NT2/D1 (cell line): ENCODE measurements at regions not wholly inside any gene's neighbourhood (a gene's known extent, or its start where the extent isn't known, plus 50 kb on each side); places are given as distances from the start of the nearest gene placed in this dataset.

ENCODE experiments used
- DNase-seq: peaks from one replicate; pipeline ENCODE4 v3.0.0-alpha.2; 2011; ENCODE audit warnings: low read depth, low spot score
- H3K27me3 ChIP-seq: 2 replicates; pipeline ENCODE4 v1.6.0; 2011; ENCODE audit warnings: mild to moderate bottlenecking; ENCODE audit not compliant: insufficient read length, insufficient read depth
- H3K36me3 ChIP-seq: 2 replicates; pipeline ENCODE4 v1.6.1; 2011; ENCODE audit warnings: mild to moderate bottlenecking, low read length, mixed read lengths; ENCODE audit not compliant: insufficient read depth, insufficient read length
- H3K4me1 ChIP-seq: 2 replicates; pipeline ENCODE4 v1.5.1; 2011; ENCODE audit not compliant: insufficient read depth, insufficient read length
- H3K4me3 ChIP-seq: 2 replicates; pipeline ENCODE4 v1.5.1; 2011; ENCODE audit warnings: low read depth; ENCODE audit not compliant: insufficient read length
- H3K9ac ChIP-seq: 2 replicates; pipeline ENCODE4 v1.6.0; 2011; ENCODE audit warnings: low read depth; ENCODE audit not compliant: insufficient read length
- H3K9me3 ChIP-seq: 2 replicates; pipeline ENCODE4 v1.5.1; 2011; ENCODE audit warnings: mild to moderate bottlenecking, low read length; ENCODE audit not compliant: insufficient read depth
- SUZ12 ChIP-seq: IDR thresholded peaks from 2 replicates; pipeline ENCODE4 v1.6.1; 2011; ENCODE audit not compliant: insufficient read length, insufficient read depth; ENCODE audit errors: extremely low read depth
- YY1 ChIP-seq: IDR thresholded peaks from 2 replicates; pipeline ENCODE4 v1.6.1; 2011; ENCODE audit not compliant: insufficient read length, insufficient read depth
- ZNF274 ChIP-seq: IDR thresholded peaks from 2 replicates; pipeline ENCODE4 v1.6.1; 2011; ENCODE audit warnings: mild to moderate bottlenecking, low read depth, low read length

DNA sequence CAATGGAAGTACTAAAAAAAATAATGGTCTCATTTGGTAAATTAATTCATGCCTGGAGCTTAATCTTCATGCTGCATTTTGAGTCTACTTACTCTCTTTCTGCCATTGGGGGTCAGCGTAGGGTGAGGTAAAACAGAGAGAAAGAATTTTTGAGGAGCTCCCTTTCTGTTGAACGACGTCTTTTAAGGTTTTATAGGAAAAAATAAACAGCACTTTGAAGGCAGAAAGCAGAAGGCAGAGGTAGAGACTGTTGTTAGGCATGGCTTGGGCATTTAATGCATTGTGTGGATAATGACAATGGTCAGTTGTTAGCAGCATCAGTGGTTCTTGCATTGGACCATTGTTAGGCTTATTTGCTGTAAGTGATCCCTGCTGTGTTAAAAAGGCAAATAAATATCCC, 557.2 kb upstream of the STXBP6 start:
- DNase-seq: no peak

DNA sequence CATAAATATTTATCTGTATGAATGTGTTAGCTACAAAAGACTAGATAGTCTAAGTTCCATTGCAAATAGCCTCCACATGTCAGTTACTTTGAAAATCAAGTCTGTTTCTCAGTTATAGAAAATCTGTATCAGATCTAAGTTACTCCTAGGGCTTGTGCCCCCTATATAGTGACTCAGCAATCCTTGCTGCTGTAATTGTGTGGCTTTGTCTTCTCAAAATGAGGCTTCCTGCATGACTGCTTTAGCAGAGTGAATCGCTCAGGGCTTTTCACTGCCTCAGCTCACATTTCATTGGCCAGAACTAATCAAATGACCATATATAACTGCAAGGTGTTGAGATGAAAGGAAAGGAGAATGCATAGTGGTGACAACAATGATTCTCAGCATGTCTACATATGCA, 552.2 kb upstream of the STXBP6 start:
- no peak for DNase-seq
- Histone ChIP-seq H3K9ac (no peak overlapping the region), H3K4me1 (no peaks in the 10 kb centered on the region), H3K9me3 (peaks cover 19% of the 10 kb centered on the region; the same call in 1 of the 2 replicates), H3K36me3 (no peaks in the 10 kb centered on the region), H3K4me3 (no peak overlapping the region), H3K27me3 (no peaks in the 10 kb centered on the region)
- TF ChIP-seq SUZ12: no peak
- no peak for TF ChIP-seq ZNF274
- TF ChIP-seq YY1: no peak

More for the DNA sequence above, 557.2 kb upstream of the STXBP6 start:
- H3K27me3 ChIP-seq: no peaks in the 10 kb centered on the region
- no peak for TF ChIP-seq YY1
- no peak for TF ChIP-seq SUZ12
- no peak for TF ChIP-seq ZNF274
- H3K36me3 ChIP-seq: no peaks in the 10 kb centered on the region
- H3K9me3 ChIP-seq: 0 out of 2 replicates have a peak, but pooled peaks cover 9% of the 10 kb centered on the region
- H3K4me1 ChIP-seq: no peaks in the 10 kb centered on the region
- no peak overlapping the region for H3K9ac ChIP-seq
- H3K4me3 ChIP-seq: no peak overlapping the region

- H3K36me3 ChIP-seq: no peaks in the 10 kb centered on the region
- H3K9me3 ChIP-seq: no peaks in the 10 kb centered on the region
- DNase-seq: no peak
- TF ChIP-seq SUZ12 (no peak), YY1 (no peak), ZNF274 (no peak)
- no peak overlapping the region for H3K4me3 ChIP-seq
- no peaks in the 10 kb centered on the region for H3K4me1 ChIP-seq
- no peaks in the 10 kb centered on the region for H3K27me3 ChIP-seq
- no peak overlapping the region for H3K9ac ChIP-seq
Measured at GRCh38 chr14:25588751-25589150, 538.8 kb upstream of the STXBP6 start.

- no peaks in the 10 kb centered on the region for H3K9me3 ChIP-seq
- H3K4me1 ChIP-seq: no peaks in the 10 kb centered on the region
- H3K4me3 ChIP-seq: no peak overlapping the region
- no peaks in the 10 kb centered on the region for H3K27me3 ChIP-seq
- no peaks in the 10 kb centered on the region for H3K36me3 ChIP-seq
- DNase-seq: no peak
- H3K9ac ChIP-seq: no peak overlapping the region
- TF ChIP-seq SUZ12 (no peak), ZNF274 (no peak), YY1 (no peak)
Measured at GRCh38 chr14:25574628-25575325, 524.8 kb upstream of the STXBP6 start.

- no peak for DNase-seq
Measured at GRCh38 chr14:25570483-25570882, 520.5 kb upstream of the STXBP6 start.

DNA sequence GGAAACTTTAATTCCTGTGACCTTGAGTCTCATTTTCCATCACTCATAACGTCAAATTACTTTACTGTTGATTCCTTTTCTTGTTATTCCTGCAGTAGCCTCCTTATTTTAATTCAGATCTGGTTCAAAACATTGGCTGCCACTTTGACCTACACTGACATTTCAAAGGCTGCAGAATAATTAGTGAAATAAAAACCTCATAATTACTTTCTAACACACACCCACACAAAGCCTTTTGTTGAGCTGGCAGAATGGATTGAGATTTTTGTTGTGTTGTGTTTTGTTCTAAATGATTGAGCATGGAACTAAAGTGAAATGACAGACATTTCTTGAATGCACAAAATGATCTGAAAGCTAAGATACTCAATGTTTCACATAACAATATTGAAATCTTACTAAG, 507.5 kb upstream of the STXBP6 start:
- H3K4me1 ChIP-seq: no peaks in the 10 kb centered on the region
- H3K36me3 ChIP-seq: no peaks in the 10 kb centered on the region
- no peak overlapping the region for H3K4me3 ChIP-seq
- H3K9ac ChIP-seq: no peak overlapping the region
- DNase-seq: no peak
- no peak for TF ChIP-seq YY1
- no peak for TF ChIP-seq ZNF274
- no peak for TF ChIP-seq SUZ12
- no peaks in the 10 kb centered on the region for H3K9me3 ChIP-seq
- no peaks in the 10 kb centered on the region for H3K27me3 ChIP-seq

More at GRCh38 chr14:25570483-25570882, 520.5 kb upstream of the STXBP6 start:
- no peak for TF ChIP-seq ZNF274
- no peak for TF ChIP-seq YY1
- TF ChIP-seq SUZ12: no peak
- H3K9me3 ChIP-seq: no peaks in the 10 kb centered on the region
- no peak overlapping the region for H3K4me3 ChIP-seq
- H3K27me3 ChIP-seq: no peaks in the 10 kb centered on the region
- no peak overlapping the region for H3K9ac ChIP-seq
- no peaks in the 10 kb centered on the region for H3K4me1 ChIP-seq
- no peaks in the 10 kb centered on the region for H3K36me3 ChIP-seq

DNA sequence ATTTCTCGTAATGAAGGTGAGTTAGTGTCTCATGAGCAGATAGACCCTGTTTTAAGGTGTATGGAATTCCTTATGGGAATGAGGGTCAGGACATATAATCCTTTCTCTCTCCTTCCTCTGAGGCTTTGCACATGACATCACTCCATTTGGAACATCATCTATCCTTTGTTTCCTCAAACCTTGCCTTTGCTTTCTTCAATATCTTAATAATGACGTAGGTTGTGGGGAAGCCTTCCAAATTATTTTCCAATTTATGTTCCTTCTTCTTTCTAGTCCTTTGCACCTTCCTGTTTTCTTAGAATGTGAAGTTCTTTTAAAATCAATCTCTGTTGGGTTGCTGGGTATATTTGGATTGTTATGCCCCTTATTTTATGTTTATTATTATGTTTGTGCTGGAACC, 502.9 kb upstream of the STXBP6 start:
- no peak for DNase-seq
- TF ChIP-seq SUZ12 (no peak), ZNF274 (no peak), YY1 (no peak)
- no peaks in the 10 kb centered on the region for H3K4me1 ChIP-seq
- no peaks in the 10 kb centered on the region for H3K27me3 ChIP-seq
- H3K9me3 ChIP-seq: no peaks in the 10 kb centered on the region
- H3K36me3 ChIP-seq: no peaks in the 10 kb centered on the region
- no peak overlapping the region for H3K9ac ChIP-seq
- no peak overlapping the region for H3K4me3 ChIP-seq
